Calu3 (cell line): ENCODE measurements at regions not wholly inside any gene's neighbourhood (a gene's known extent, or its start where the extent isn't known, plus 50 kb on each side); places are given as distances from the start of the nearest gene placed in this dataset.

Experiments used
- BruUV-seq: library from RNA; stranded (reverse); fragments of 400-500 nt; replicated peaks from 2 replicates; lab custom pipeline; 2021; lab: Mats Ljungman, UMichigan
- CTCF ChIA-PET: fragments of 300-600 bp; sonication (Branson Sonifier 250); formaldehyde crosslinking; loops from one replicate; lab custom pipeline; 2022; ENCODE audit warnings: antibody characterized with exemption; lab: Charles Lee
- DNase-seq: peaks from one replicate; pipeline ENCODE4 v3.0.0; 2022
- H3K27ac Mint-ChIP-seq: one replicate; pipeline ENCODE4 v1.8.0; 2022; ENCODE audit warnings: mixed read lengths; ENCODE audit not compliant: unreplicated experiment
- H3K27me3 Mint-ChIP-seq: one replicate; pipeline ENCODE4 v1.8.0; 2022; ENCODE audit warnings: mixed read lengths; ENCODE audit not compliant: unreplicated experiment
- H3K36me3 Mint-ChIP-seq: one replicate; pipeline ENCODE4 v1.8.0; 2022; ENCODE audit warnings: mild to moderate bottlenecking, moderate library complexity, mixed read lengths; ENCODE audit not compliant: insufficient read depth, unreplicated experiment
- H3K4me1 Mint-ChIP-seq: one replicate; pipeline ENCODE4 v1.8.0; 2022; ENCODE audit warnings: mild to moderate bottlenecking, low read depth, mixed read lengths; ENCODE audit not compliant: unreplicated experiment
- H3K4me3 Mint-ChIP-seq: one replicate; pipeline ENCODE4 v1.8.0; 2022; ENCODE audit warnings: mild to moderate bottlenecking, low read depth, moderate library complexity, mixed read lengths; ENCODE audit not compliant: unreplicated experiment
- H3K9me3 Mint-ChIP-seq: one replicate; pipeline ENCODE4 v1.8.0; 2022; ENCODE audit warnings: low read depth, mixed read lengths; ENCODE audit not compliant: unreplicated experiment
- CTCF ChIP-seq: fragments of 200-600 bp; IDR thresholded peaks from one replicate; pipeline ENCODE4 v1.8.0; 2022; ENCODE audit warnings: antibody characterized with exemption; ENCODE audit not compliant: unreplicated experiment
- intact Hi-C: fragments of 100-400 bp; cut with micrococcal nuclease; formaldehyde crosslinking; loops from one replicate; pipeline ENCODE4 v1.10.0; 2022; ENCODE audit not compliant: unreplicated experiment

- no peak for TF ChIP-seq CTCF
- CTCF ChIA-PET, result no interaction called here
- Mint-ChIP-seq H3K36me3 (no peaks in the 10 kb centered on the region), H3K4me3 (no peak overlapping the region), H3K27me3 (no peaks in the 10 kb centered on the region), H3K4me1 (peaks cover 11% of the 10 kb centered on the region), H3K27ac (no peak overlapping the region), H3K9me3 (peaks cover 5% of the 10 kb centered on the region)
- intact Hi-C loops, result no loop called here
- no TSS peak for BruUV-seq
- DNase-seq, result no peak
Measured at GRCh38 chr20:22763257-22763906, 179.0 kb upstream of the FOXA2 start.

- no peaks in the 10 kb centered on the region for H3K36me3 Mint-ChIP-seq
- CTCF ChIA-PET, result no interaction called here
- H3K4me3 Mint-ChIP-seq, result no peak overlapping the region
- H3K27me3 Mint-ChIP-seq, result no peaks in the 10 kb centered on the region
- TF ChIP-seq CTCF, result no peak
- no TSS peak for BruUV-seq
- H3K27ac Mint-ChIP-seq, result no peak overlapping the region
- H3K9me3 Mint-ChIP-seq, result no peaks in the 10 kb centered on the region
- H3K4me1 Mint-ChIP-seq, result peaks cover 6% of the 10 kb centered on the region
- no peak for DNase-seq
- intact Hi-C loops, result no loop called here
Measured at GRCh38 chr20:22768266-22769178, 184.2 kb upstream of the FOXA2 start.

GRCh38 chr20:22770241-22770800, 185.9 kb upstream of the FOXA2 start:
- CTCF ChIA-PET, result no interaction called here
- intact Hi-C loops, result no loop called here
- Mint-ChIP-seq H3K4me1 (peaks cover 7% of the 10 kb centered on the region), H3K27ac (no peak overlapping the region), H3K9me3 (no peaks in the 10 kb centered on the region), H3K4me3 (no peak overlapping the region), H3K27me3 (no peaks in the 10 kb centered on the region), H3K36me3 (no peaks in the 10 kb centered on the region)
- no peak for DNase-seq
- TF ChIP-seq CTCF, result no peak
- no TSS peak for BruUV-seq

GRCh38 chr20:22771706-22772105, 187.3 kb upstream of the FOXA2 start:
- peaks cover 2% of the 10 kb centered on the region for H3K9me3 Mint-ChIP-seq
- no peaks in the 10 kb centered on the region for H3K36me3 Mint-ChIP-seq
- intact Hi-C loops, result no loop called here
- no TSS peak for BruUV-seq
- no peak for TF ChIP-seq CTCF
- H3K27me3 Mint-ChIP-seq, result no peaks in the 10 kb centered on the region
- H3K4me1 Mint-ChIP-seq, result peaks cover 7% of the 10 kb centered on the region
- H3K4me3 Mint-ChIP-seq, result no peak overlapping the region
- no peak for DNase-seq
- H3K27ac Mint-ChIP-seq, result no peak overlapping the region
- CTCF ChIA-PET, result no interaction called here
